GM13976 (cell line): ENCODE measurements at regions not wholly inside any gene's neighbourhood (a gene's known extent, or its start where the extent isn't known, plus 50 kb on each side); places are given as distances from the start of the nearest gene placed in this dataset.

Source experiments
- DNase-seq: peaks from one replicate; pipeline ENCODE4 v3.0.0; 2012; ENCODE audit warnings: low spot score
- in situ Hi-C: fragments of 300-500 bp; cut with MboI; formaldehyde crosslinking; loops from one replicate; pipeline ENCODE4 v1.12.0; 2022; ENCODE audit warnings: low sequenced_read_pairs, mixed read lengths, inconsistent platforms; ENCODE audit not compliant: unreplicated experiment
- TF ChIP-seq, protein P1 (sequence below): IDR thresholded peaks from 2 replicates; pipeline ENCODE4 v1.5.1; 2012; ENCODE audit warnings: borderline replicate concordance, mild to moderate bottlenecking; ENCODE audit not compliant: insufficient read depth; ENCODE audit errors: extremely low read depth, missing control alignments, control extremely low read depth

- TF ChIP-seq, protein P1, sequence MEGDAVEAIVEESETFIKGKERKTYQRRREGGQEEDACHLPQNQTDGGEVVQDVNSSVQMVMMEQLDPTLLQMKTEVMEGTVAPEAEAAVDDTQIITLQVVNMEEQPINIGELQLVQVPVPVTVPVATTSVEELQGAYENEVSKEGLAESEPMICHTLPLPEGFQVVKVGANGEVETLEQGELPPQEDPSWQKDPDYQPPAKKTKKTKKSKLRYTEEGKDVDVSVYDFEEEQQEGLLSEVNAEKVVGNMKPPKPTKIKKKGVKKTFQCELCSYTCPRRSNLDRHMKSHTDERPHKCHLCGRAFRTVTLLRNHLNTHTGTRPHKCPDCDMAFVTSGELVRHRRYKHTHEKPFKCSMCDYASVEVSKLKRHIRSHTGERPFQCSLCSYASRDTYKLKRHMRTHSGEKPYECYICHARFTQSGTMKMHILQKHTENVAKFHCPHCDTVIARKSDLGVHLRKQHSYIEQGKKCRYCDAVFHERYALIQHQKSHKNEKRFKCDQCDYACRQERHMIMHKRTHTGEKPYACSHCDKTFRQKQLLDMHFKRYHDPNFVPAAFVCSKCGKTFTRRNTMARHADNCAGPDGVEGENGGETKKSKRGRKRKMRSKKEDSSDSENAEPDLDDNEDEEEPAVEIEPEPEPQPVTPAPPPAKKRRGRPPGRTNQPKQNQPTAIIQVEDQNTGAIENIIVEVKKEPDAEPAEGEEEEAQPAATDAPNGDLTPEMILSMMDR, result no peak
- DNase-seq, result no peak
- in situ Hi-C loops, result no loop called here
Measured at GRCh38 chr2:217000406-217000805, 140.5 kb upstream of the TNP1 start.

GRCh38 chr2:216996279-216996845 lies 136.5 kb upstream of the TNP1 start:
- TF ChIP-seq, protein P1, result no peak
- DNase-seq, result no peak
- in situ Hi-C loops, result no loop called here

DNA sequence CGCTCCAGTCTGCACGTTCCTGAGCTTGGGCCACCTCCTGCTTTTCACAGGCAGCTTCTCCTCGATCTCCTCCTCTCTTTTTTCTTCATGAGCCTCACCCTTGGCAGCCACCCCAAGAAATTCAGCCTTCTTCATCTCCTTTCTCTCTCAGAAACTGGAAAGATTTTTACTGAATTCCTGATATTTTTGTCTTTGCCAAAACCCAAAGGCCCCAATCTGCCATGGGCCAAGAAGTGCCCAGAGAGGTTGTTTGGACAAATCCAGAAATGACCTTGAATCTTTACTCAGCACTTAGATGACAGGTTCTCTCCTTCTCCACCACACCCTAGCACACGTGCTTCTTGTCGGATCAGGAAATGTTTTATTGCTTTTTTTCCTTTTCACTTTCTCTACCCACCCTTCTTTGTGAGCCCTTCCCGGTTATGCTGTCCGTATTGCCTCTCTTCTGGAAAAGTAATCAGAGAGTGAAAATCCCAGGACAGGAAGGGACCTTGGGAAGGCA lies 134.5 kb upstream of the TNP1 start:
- DNase-seq, result no peak
- TF ChIP-seq, protein P1, result no peak
- in situ Hi-C loops, result no loop called here

DNA sequence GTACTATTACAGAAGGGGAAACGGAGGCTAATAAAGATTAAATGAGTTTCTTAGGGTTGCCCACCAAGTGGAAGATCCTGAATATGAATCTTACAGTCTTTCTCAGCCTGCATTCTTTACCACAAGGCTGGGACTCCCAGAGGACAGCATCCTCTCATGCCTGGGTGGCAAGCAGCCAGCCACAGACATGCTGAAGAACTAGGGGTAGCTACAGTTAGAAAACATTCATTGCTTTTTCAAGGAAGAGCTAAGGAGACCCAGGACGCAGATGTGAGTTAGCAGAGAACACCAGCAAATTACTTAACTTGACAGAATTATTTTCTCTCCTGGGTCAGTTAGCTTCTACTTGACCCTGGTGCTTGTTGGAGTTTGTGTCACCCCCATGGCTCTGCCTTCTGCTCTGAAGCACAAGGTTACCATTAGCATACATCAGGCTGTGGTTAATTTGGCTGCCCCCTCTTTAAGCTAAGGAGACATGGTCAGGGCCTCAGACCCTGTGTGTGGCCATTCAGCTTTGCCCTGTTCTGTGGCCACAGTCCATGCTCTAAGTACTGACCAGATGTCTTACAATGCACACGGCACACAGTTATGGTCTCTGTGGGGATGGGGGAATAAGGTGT lies 132.3 kb upstream of the TNP1 start:
- DNase-seq, result no peak
- in situ Hi-C loops, result no loop called here
- TF ChIP-seq, protein P1, result no peak

GRCh38 chr2:216991563-216991962 lies 131.7 kb upstream of the TNP1 start:
- in situ Hi-C loops, result no loop called here
- TF ChIP-seq, protein P1, result no peak
- no peak for DNase-seq

DNA sequence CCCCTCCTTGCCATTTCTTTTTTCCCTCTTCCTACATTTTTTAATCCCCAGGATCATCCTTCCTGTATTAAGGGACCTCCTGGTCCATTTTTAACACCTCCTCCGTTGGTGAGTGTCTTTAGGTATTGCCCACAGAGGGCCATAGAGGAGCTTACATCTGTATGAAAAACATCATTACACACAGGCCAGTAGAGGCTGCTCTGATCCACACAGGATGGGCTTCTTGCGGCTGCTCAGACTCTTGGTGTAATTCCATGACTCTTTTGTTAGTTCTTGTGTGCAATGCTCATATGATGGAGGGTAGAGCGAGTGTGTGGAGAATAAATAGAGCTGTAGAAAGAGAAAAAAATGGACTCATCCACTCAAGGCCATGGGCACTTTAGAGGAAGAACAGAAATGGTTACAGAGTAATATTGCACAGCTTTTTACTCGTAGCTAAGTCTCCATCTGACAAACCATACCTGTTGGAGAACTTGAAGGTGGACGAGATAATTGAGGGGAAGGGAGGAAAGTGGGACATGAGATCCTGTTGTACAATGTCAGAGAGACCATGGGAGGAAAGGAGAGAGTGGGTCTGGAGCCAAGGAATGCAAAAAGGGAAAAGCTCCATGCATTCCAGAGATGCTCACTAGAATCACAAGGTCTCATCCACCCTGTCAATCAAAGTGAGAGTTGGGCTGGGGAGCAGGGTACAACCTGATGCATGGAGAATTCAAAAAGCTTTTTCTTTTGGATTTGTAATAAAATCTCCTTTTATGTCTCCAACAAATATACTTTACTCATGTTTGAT lies 129.7 kb upstream of the TNP1 start:
- no peak for DNase-seq
- TF ChIP-seq, protein P1, result no peak
- in situ Hi-C loops, result no loop called here
